ENCODE measurements at regions not wholly inside any gene's neighbourhood (a gene's known extent, or its start where the extent isn't known, plus 50 kb on each side); places are given as distances from the start of the nearest gene placed in this dataset.

DNA sequence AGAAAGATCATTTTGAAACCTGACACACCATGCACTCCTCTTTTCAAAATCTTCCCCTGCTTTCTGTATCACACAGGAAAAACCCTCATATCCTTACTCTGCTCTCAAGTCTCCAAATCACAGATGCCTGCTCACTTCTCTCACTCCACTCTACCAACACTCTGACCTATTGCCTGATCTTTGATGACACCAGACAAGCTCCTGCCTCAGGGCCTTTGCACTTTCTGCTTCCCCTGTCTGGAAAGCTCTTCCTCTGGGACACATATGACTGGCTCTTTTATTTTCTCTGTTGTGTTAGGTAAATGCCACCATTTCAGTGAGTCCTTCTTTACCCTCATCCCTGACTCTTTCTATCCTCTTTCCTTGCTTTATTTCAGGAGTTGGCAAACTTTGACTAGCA, 1300.7 kb upstream of the ZEB2 start:
- TF ChIP-seq CTCF (IDR thresholded peaks at IDR 0.05) (no peak), POLR2A (IDR thresholded peaks at IDR 0.05) (no peak)
- Histone ChIP-seq H3K27ac (no peak overlapping the region), H3K27me3 (no peaks in the 10 kb centered on the region), H3K4me3 (no peak overlapping the region), H3K9me3 (no peaks in the 10 kb centered on the region), H3K36me3 (no peaks in the 10 kb centered on the region), H3K4me1 (no peaks in the 10 kb centered on the region)
- DNase-seq = no peak
- intact Hi-C loops (cut with DNase I; ENCODE audit: low total_unique reads) = no loop called here

DNA sequence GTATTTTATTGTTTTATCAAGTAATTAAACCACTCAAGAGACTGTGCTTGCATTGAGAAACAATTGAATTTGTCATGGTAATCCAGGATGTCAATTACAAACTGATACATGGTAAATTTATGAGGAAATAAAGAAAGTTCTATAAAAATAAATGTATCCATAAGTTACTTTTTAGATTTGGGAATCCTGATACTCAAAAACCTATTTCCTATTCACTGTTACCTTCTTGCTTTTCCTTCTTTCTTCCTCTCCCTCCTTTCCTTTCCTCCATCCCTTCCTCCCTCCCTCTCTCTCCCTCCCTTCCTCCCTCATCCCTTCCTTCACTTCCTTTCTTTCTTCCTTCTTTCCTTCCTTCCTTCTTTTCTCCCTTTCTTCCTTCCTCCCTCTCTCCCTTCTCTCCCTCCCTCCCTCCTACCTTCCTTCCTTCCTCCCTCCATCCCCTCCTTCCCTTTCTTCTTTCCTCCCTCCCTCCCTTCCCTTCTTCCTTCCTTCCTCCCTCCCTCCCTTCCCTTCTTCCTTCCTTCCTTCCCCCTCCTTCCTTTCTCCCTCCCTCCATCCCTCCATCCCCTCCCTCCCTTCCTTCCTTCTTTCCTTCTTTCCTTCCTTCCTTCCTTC, 1299.1 kb upstream of the ZEB2 start:
- intact Hi-C loops (cut with DNase I; ENCODE audit: low total_unique reads) = no loop called here
- Histone ChIP-seq H3K27ac (no peak overlapping the region), H3K36me3 (no peaks in the 10 kb centered on the region), H3K27me3 (no peaks in the 10 kb centered on the region), H3K9me3 (no peaks in the 10 kb centered on the region), H3K4me3 (no peak overlapping the region), H3K4me1 (no peaks in the 10 kb centered on the region)
- DNase-seq = no peak
- TF ChIP-seq POLR2A (IDR thresholded peaks at IDR 0.05) (no peak), CTCF (IDR thresholded peaks at IDR 0.05) (no peak)

DNA sequence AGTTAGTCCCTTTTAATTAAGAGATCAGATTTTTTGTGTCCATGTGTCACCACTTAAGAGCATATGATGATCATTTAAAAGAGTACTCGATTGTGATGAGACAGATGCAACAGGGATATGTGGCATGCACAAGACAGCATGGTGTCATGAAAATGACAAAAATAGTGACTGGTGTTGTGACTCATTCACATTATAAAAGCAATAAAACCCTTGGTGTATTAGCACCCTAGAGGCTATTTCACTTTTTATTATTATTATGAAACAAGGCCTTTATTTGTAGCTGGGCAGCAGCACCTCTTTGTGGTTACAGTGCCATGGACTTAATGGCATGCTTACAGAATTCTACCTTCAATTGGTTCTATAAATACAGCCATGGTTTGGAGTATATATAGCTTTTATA, 1296.0 kb upstream of the ZEB2 start:
- H3K9me3 ChIP-seq = no peaks in the 10 kb centered on the region
- no peak for DNase-seq
- TF ChIP-seq POLR2A (IDR thresholded peaks at IDR 0.05) = no peak
- TF ChIP-seq CTCF (IDR thresholded peaks at IDR 0.05) = no peak
- intact Hi-C loops (cut with DNase I; ENCODE audit: low total_unique reads) = no loop called here
- H3K27ac ChIP-seq = no peak overlapping the region
- no peaks in the 10 kb centered on the region for H3K27me3 ChIP-seq
- H3K4me3 ChIP-seq = no peak overlapping the region
- no peaks in the 10 kb centered on the region for H3K36me3 ChIP-seq
- no peaks in the 10 kb centered on the region for H3K4me1 ChIP-seq

GRCh38 chr2:145813481-145813880, 1293.6 kb upstream of the ZEB2 start:
- H3K36me3 ChIP-seq = no peaks in the 10 kb centered on the region
- H3K4me1 ChIP-seq = no peaks in the 10 kb centered on the region
- no peaks in the 10 kb centered on the region for H3K9me3 ChIP-seq
- H3K27ac ChIP-seq = no peak overlapping the region
- H3K27me3 ChIP-seq = no peaks in the 10 kb centered on the region
- no peak for DNase-seq
- H3K4me3 ChIP-seq = no peak overlapping the region
- intact Hi-C loops (cut with DNase I; ENCODE audit: low total_unique reads) = no loop called here
- TF ChIP-seq CTCF (IDR thresholded peaks at IDR 0.05) (no peak), POLR2A (IDR thresholded peaks at IDR 0.05) (no peak)

GRCh38 chr2:145812165-145812554, 1292.2 kb upstream of the ZEB2 start:
- no peak overlapping the region for H3K27ac ChIP-seq
- H3K4me3 ChIP-seq = no peak overlapping the region
- no peaks in the 10 kb centered on the region for H3K36me3 ChIP-seq
- H3K9me3 ChIP-seq = no peaks in the 10 kb centered on the region
- no peaks in the 10 kb centered on the region for H3K4me1 ChIP-seq
- intact Hi-C loops (cut with DNase I; ENCODE audit: low total_unique reads) = no loop called here
- DNase-seq = no peak
- no peak for TF ChIP-seq POLR2A (IDR thresholded peaks at IDR 0.05)
- TF ChIP-seq CTCF (IDR thresholded peaks at IDR 0.05) = no peak
- no peaks in the 10 kb centered on the region for H3K27me3 ChIP-seq

Measured in uterus (tissue), 3 donors.